GM23338 (cell line): ENCODE measurements at regions not wholly inside any gene's neighbourhood (a gene's known extent, or its start where the extent isn't known, plus 50 kb on each side); places are given as distances from the start of the nearest gene placed in this dataset.

Experiments used
- ATAC-seq: fragments of 200-7000 bp; cut with Tn5 transposase; 3 replicates; pipeline ENCODE4 v1.9.1; 2020
- DNase-seq: peaks from one replicate; pipeline ENCODE4 v3.0.0-alpha.2; 2015; ENCODE audit warnings: low spot score
- H2AFZ ChIP-seq: fragments of 200-600 bp; sonication (generic); 2 replicates; pipeline ENCODE4 v1.8.0; 2016; ENCODE audit warnings: antibody characterized with exemption, mild to moderate bottlenecking, moderate library complexity
- H3F3A ChIP-seq: fragments of 200-600 bp; sonication (generic); replicated peaks from 2 replicates; pipeline ENCODE4 v1.8.0; 2017; ENCODE audit warnings: antibody characterized with exemption, mixed run types, low read depth
- H3K27ac ChIP-seq: fragments of 200-600 bp; sonication (generic); 2 replicates; pipeline ENCODE4 v1.6.1; 2016; ENCODE audit warnings: low read depth
- H3K27me3 ChIP-seq: fragments of 200-600 bp; sonication (generic); 2 replicates; pipeline ENCODE4 v1.8.0; 2016; ENCODE audit warnings: mild to moderate bottlenecking, mixed run types, moderate library complexity; ENCODE audit not compliant: insufficient read depth
- H3K36me3 ChIP-seq: fragments of 200-600 bp; sonication (generic); 2 replicates; pipeline ENCODE4 v1.8.0; 2016; ENCODE audit warnings: mild to moderate bottlenecking; ENCODE audit not compliant: insufficient read depth
- H3K4me1 ChIP-seq: fragments of 200-600 bp; sonication (generic); 2 replicates; pipeline ENCODE4 v1.8.0; 2016; ENCODE audit warnings: mild to moderate bottlenecking, moderate library complexity; ENCODE audit not compliant: insufficient read depth
- H3K4me2 ChIP-seq: fragments of 200-600 bp; sonication (generic); 2 replicates; pipeline ENCODE4 v1.7.1; 2017; ENCODE audit warnings: mixed run types
- H3K4me3 ChIP-seq: fragments of 200-600 bp; sonication (generic); 2 replicates; pipeline ENCODE4 v1.6.1; 2016; ENCODE audit warnings: mixed run types
- H3K79me2 ChIP-seq: fragments of 200-600 bp; sonication (generic); replicated peaks from 2 replicates; pipeline ENCODE4 v1.8.0; 2017; ENCODE audit warnings: mild to moderate bottlenecking; ENCODE audit not compliant: insufficient read depth
- H3K9me2 ChIP-seq: fragments of 200-600 bp; sonication (generic); 2 replicates; pipeline ENCODE4 v1.8.0; 2017; ENCODE audit not compliant: insufficient read depth
- H4K20me1 ChIP-seq: fragments of 200-600 bp; sonication (generic); replicated peaks from 2 replicates; pipeline ENCODE4 v1.8.0; 2017; ENCODE audit warnings: mild to moderate bottlenecking; ENCODE audit not compliant: insufficient read depth
- H3K27ac Mint-ChIP-seq: 2 replicates; pipeline ENCODE4 v1.8.0; 2020; ENCODE audit warnings: inconsistent platforms, mild to moderate bottlenecking, moderate library complexity, mixed read lengths
- H3K27me3 Mint-ChIP-seq: 3 replicates; pipeline ENCODE4 v1.8.0; 2022; ENCODE audit warnings: low read depth, mild to moderate bottlenecking, moderate library complexity, mixed read lengths, inconsistent platforms; ENCODE audit not compliant: insufficient read depth, poor library complexity
- H3K36me3 Mint-ChIP-seq: 3 replicates; pipeline ENCODE4 v1.8.0; 2021; ENCODE audit warnings: low read depth, mild to moderate bottlenecking, inconsistent platforms, moderate library complexity, mixed read lengths
- H3K4me1 Mint-ChIP-seq: 3 replicates; pipeline ENCODE4 v1.8.0; 2020; ENCODE audit warnings: mild to moderate bottlenecking, inconsistent platforms, mixed read lengths
- H3K4me3 Mint-ChIP-seq: 3 replicates; pipeline ENCODE4 v1.8.0; 2021; ENCODE audit warnings: moderate library complexity, mild to moderate bottlenecking, inconsistent platforms, mixed read lengths
- H3K9me3 Mint-ChIP-seq: 3 replicates; pipeline ENCODE4 v1.8.0; 2020; ENCODE audit warnings: moderate library complexity, mild to moderate bottlenecking, inconsistent platforms, mixed read lengths
- CREB1 ChIP-seq: fragments of 250-450 bp; sonication (Bioruptor Pico); IDR thresholded peaks from 2 replicates; pipeline ENCODE4 v1.5.0; 2020; ENCODE audit warnings: low read depth, mild to moderate bottlenecking, moderate library complexity
- EZH2 ChIP-seq: fragments of 200-600 bp; sonication (generic); IDR thresholded peaks from one replicate; pipeline ENCODE4 v1.8.0; 2017; ENCODE audit warnings: antibody characterized with exemption, mild to moderate bottlenecking, low read depth; ENCODE audit not compliant: unreplicated experiment
- EZH2phosphoT487 ChIP-seq: fragments of 200-600 bp; sonication (generic); IDR thresholded peaks from one replicate; pipeline ENCODE4 v1.8.1; 2018; ENCODE audit warnings: antibody characterized with exemption; ENCODE audit not compliant: unreplicated experiment
- JUNB ChIP-seq: IDR thresholded peaks from one replicate; pipeline ENCODE4 v1.6.1; 2016; ENCODE audit warnings: antibody characterized with exemption; ENCODE audit not compliant: unreplicated experiment
- NANOG ChIP-seq: IDR thresholded peaks from 2 replicates; pipeline ENCODE4 v1.6.1; 2016; ENCODE audit warnings: antibody characterized with exemption, borderline replicate concordance
- POLR2AphosphoS5 ChIP-seq: IDR thresholded peaks from 2 replicates; pipeline ENCODE4 v1.6.1; 2016; ENCODE audit warnings: antibody characterized with exemption, low read depth
- REST ChIP-seq: IDR thresholded peaks from one replicate; pipeline ENCODE4 v1.6.1; 2018; ENCODE audit warnings: antibody characterized with exemption; ENCODE audit not compliant: unreplicated experiment
- STAT1 ChIP-seq: IDR thresholded peaks from one replicate; pipeline ENCODE4 v1.6.1; 2016; ENCODE audit warnings: antibody characterized with exemption; ENCODE audit not compliant: unreplicated experiment
- ZNF114 ChIP-seq: fragments of 250-450 bp; sonication (Bioruptor Pico); IDR thresholded peaks from 2 replicates; pipeline ENCODE4 v1.5.0; 2020; ENCODE audit warnings: mild to moderate bottlenecking, moderate library complexity
- ZNF331 ChIP-seq: fragments of 250-450 bp; sonication (Bioruptor Pico); IDR thresholded peaks from 2 replicates; pipeline ENCODE4 v1.5.0; 2020; ENCODE audit warnings: low read depth, mild to moderate bottlenecking, moderate library complexity
- ZNF462 ChIP-seq: fragments of 250-450 bp; sonication (Bioruptor Pico); IDR thresholded peaks from 2 replicates; pipeline ENCODE4 v1.5.0; 2020; ENCODE audit warnings: mild to moderate bottlenecking, moderate library complexity

- TF ChIP-seq REST (no peak), STAT1 (no peak), ZNF331 (CRISPR knock-in tag) (no peak), EZH2 (no peak), POLR2AphosphoS5 (no peak)
Observed at GRCh38 chr11:121884626-121885025, 231.4 kb downstream of the BLID start (continued).

GRCh38 chr11:121881806-121882205, 234.2 kb downstream of the BLID start:
- Histone ChIP-seq H3K27me3 (no peaks in the 10 kb centered on the region), H3K79me2 (no peaks in the 10 kb centered on the region), H3F3A (no peaks in the 10 kb centered on the region), H3K9me2 (peaks cover 21% of the 10 kb centered on the region), H3K4me1 (no peaks in the 10 kb centered on the region), H3K27ac (no peak overlapping the region), H3K4me3 (no peak overlapping the region), H4K20me1 (no peaks in the 10 kb centered on the region), H2AFZ (no peak overlapping the region), H3K4me2 (no peak overlapping the region), H3K36me3 (no peaks in the 10 kb centered on the region)
- H3K9me3 Mint-ChIP-seq: no peaks in the 10 kb centered on the region
- no peak for DNase-seq
- peaks cover 2% of the 10 kb centered on the region for H3K27me3 Mint-ChIP-seq
- no peak for ATAC-seq
- H3K4me3 Mint-ChIP-seq: no peak overlapping the region
- no peak overlapping the region for H3K27ac Mint-ChIP-seq
- TF ChIP-seq JUNB: no peak
- TF ChIP-seq POLR2AphosphoS5: no peak
- no peak for TF ChIP-seq STAT1
- no peak for TF ChIP-seq EZH2phosphoT487
- no peaks in the 10 kb centered on the region; the same call in 2 of the 3 replicates for H3K36me3 Mint-ChIP-seq
- H3K4me1 Mint-ChIP-seq: no peaks in the 10 kb centered on the region

- ATAC-seq (no peak), DNase-seq (no peak)
- H3K4me2 ChIP-seq: no peak overlapping the region
- no peaks in the 10 kb centered on the region for H3K36me3 ChIP-seq
- H3K27me3 ChIP-seq: no peaks in the 10 kb centered on the region
- H3K4me1 ChIP-seq: no peaks in the 10 kb centered on the region
- Mint-ChIP-seq H3K36me3 (no peaks in the 10 kb centered on the region; the same call in 2 of the 3 replicates), H3K9me3 (no peaks in the 10 kb centered on the region), H3K27me3 (peaks cover 6% of the 10 kb centered on the region), H3K4me1 (no peaks in the 10 kb centered on the region), H3K4me3 (no peak overlapping the region), H3K27ac (no peak overlapping the region)
- H3K9me2 ChIP-seq: peaks cover 15% of the 10 kb centered on the region; the same call in 1 of the 2 replicates
- H3K79me2 ChIP-seq: no peaks in the 10 kb centered on the region
- no peaks in the 10 kb centered on the region for H3F3A ChIP-seq
- H4K20me1 ChIP-seq: no peaks in the 10 kb centered on the region
- H3K27ac ChIP-seq: no peak overlapping the region
- no peak overlapping the region for H2AFZ ChIP-seq
- no peak overlapping the region for H3K4me3 ChIP-seq
- TF ChIP-seq POLR2AphosphoS5: no peak
- TF ChIP-seq ZNF331 (CRISPR knock-in tag): no peak
- no peak for TF ChIP-seq CREB1 (CRISPR knock-in tag)
- TF ChIP-seq EZH2phosphoT487: no peak
- no peak for TF ChIP-seq ZNF462
- TF ChIP-seq JUNB: no peak
- no peak for TF ChIP-seq ZNF114 (CRISPR knock-in tag)
- TF ChIP-seq NANOG: no peak
Observed at GRCh38 chr11:121877152-121877551, 238.9 kb downstream of the BLID start.
